A549 (cell line): ENCODE measurements at regions not wholly inside any gene's neighbourhood (a gene's known extent, or its start where the extent isn't known, plus 50 kb on each side); places are given as distances from the start of the nearest gene placed in this dataset.

Experiments
- CHD4 ChIP-seq: fragments of 200-600 bp; sonication (generic); IDR thresholded peaks from 2 replicates; pipeline ENCODE4 v1.6.1; 2016; ENCODE audit warnings: antibody characterized with exemption, mild to moderate bottlenecking, borderline replicate concordance
- POLR2A ChIP-seq: IDR thresholded peaks from 2 replicates; pipeline ENCODE4 v1.6.1; 2012; ENCODE audit warnings: mild to moderate bottlenecking, low read length
- RFX5 ChIP-seq: fragments of 450-650 bp; IDR thresholded peaks from 2 replicates; pipeline ENCODE4 v1.7.1; 2014; ENCODE audit warnings: antibody characterized with exemption, mild to moderate bottlenecking, moderate library complexity
- TF ChIP-seq, protein P1 (sequence below): fragments of >200 bp; sonication (Bioruptor Twin); formaldehyde crosslinking; IDR thresholded peaks from 3 replicates; pipeline ENCODE4 v1.5.1; 2016

DNA sequence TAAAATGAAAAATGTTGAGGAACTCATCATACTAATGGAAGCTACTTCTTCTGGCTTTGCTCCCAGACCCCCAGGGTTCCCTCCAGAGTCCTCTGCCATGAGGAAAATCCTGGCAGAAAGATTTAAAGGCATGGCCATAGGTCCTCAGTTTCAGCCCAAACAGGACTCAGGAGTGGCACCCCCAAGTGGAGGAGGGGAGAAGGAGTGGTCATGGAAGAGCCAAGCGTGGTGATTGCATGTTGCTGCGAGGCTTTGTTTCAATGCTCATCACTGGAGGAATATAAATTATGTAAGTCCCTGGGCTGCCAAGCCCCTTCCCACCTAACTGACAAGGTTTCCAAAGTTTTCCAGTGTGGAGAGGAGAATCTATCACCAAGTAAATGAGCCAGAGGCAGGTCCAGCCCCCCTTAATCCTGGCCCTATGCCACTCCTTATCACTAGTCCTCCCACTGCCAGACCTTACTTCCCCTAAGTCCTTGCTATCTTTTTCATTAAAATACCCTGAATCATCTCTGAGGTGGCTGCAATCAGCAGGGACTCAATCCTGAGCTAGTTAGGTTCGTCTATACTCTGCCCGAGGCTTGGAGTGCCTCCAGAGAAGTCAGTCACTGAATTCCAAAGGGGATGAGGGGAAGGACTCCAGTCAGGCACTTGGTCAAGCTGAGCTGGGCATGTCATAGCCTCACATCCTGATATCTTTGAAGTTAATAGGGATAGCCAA, 70.7 kb upstream of the TAF1L start:
- TF ChIP-seq CHD4 (no peak), RFX5 (no peak), POLR2A (no peak)
- TF ChIP-seq, protein P1, sequence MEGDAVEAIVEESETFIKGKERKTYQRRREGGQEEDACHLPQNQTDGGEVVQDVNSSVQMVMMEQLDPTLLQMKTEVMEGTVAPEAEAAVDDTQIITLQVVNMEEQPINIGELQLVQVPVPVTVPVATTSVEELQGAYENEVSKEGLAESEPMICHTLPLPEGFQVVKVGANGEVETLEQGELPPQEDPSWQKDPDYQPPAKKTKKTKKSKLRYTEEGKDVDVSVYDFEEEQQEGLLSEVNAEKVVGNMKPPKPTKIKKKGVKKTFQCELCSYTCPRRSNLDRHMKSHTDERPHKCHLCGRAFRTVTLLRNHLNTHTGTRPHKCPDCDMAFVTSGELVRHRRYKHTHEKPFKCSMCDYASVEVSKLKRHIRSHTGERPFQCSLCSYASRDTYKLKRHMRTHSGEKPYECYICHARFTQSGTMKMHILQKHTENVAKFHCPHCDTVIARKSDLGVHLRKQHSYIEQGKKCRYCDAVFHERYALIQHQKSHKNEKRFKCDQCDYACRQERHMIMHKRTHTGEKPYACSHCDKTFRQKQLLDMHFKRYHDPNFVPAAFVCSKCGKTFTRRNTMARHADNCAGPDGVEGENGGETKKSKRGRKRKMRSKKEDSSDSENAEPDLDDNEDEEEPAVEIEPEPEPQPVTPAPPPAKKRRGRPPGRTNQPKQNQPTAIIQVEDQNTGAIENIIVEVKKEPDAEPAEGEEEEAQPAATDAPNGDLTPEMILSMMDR: no peak
